ENCODE measurements at regions not wholly inside any gene's neighbourhood (a gene's known extent, or its start where the extent isn't known, plus 50 kb on each side); places are given as distances from the start of the nearest gene placed in this dataset.

- Histone ChIP-seq H3K36me3 (ENCODE audit: low read depth, missing control alignments) (no peaks in the 10 kb centered on the region), H3K27me3 (no peaks in the 10 kb centered on the region), H3K4me1 (no peaks in the 10 kb centered on the region), H3K27ac (no peak overlapping the region), H3K4me3 (no peak overlapping the region), H3K9me3 (no peaks in the 10 kb centered on the region)
- 87 to 91% methylated on average over 5 of the region's 5 CpGs for WGBS, 2 donors
- no peak for DNase-seq
- intact Hi-C loops (cut with DNase I; ENCODE audit: low total_unique reads): no loop called here
- no peak for TF ChIP-seq POLR2A (IDR thresholded peaks at IDR 0.05)
- TF ChIP-seq CTCF (IDR thresholded peaks at IDR 0.05): no peak
These were observed 222.6 kb upstream of the SPRED2 start for GRCh38 chr2:65655000-65655399.

GRCh38 chr2:65654496-65654895, 222.1 kb upstream of the SPRED2 start:
- H3K36me3 ChIP-seq (ENCODE audit: low read depth, missing control alignments): no peaks in the 10 kb centered on the region
- H3K27me3 ChIP-seq: no peaks in the 10 kb centered on the region
- H3K4me3 ChIP-seq: no peak overlapping the region
- intact Hi-C loops (cut with DNase I; ENCODE audit: low total_unique reads): no loop called here
- no peak overlapping the region for H3K27ac ChIP-seq
- 83 to 87% methylated on average over 3 of the region's 3 CpGs for WGBS, 2 donors
- DNase-seq: no peak
- H3K9me3 ChIP-seq: no peaks in the 10 kb centered on the region
- H3K4me1 ChIP-seq: no peaks in the 10 kb centered on the region
- no peak for TF ChIP-seq POLR2A (IDR thresholded peaks at IDR 0.05)
- no peak for TF ChIP-seq CTCF (IDR thresholded peaks at IDR 0.05)

- WGBS, 2 donors: 67 to 71% methylated on average over 1 of the region's 1 CpG
- Histone ChIP-seq H3K4me1 (no peaks in the 10 kb centered on the region), H3K9me3 (no peaks in the 10 kb centered on the region), H3K36me3 (ENCODE audit: low read depth, missing control alignments) (no peaks in the 10 kb centered on the region), H3K4me3 (no peak overlapping the region), H3K27me3 (no peaks in the 10 kb centered on the region), H3K27ac (no peak overlapping the region)
- no peak for DNase-seq
- intact Hi-C loops (cut with DNase I; ENCODE audit: low total_unique reads): no loop called here
- TF ChIP-seq CTCF (IDR thresholded peaks at IDR 0.05): no peak
- no peak for TF ChIP-seq POLR2A (IDR thresholded peaks at IDR 0.05)
These were observed 219.7 kb upstream of the SPRED2 start for GRCh38 chr2:65652066-65652465.

GRCh38 chr2:65649811-65650589, 217.6 kb upstream of the SPRED2 start:
- no peak for TF ChIP-seq CTCF (IDR thresholded peaks at IDR 0.05)
- TF ChIP-seq POLR2A (IDR thresholded peaks at IDR 0.05): no peak
- intact Hi-C loops (cut with DNase I; ENCODE audit: low total_unique reads): no loop called here
- WGBS, 2 donors: 91% methylated on average over 5 of the region's 5 CpGs
- no peaks in the 10 kb centered on the region for H3K36me3 ChIP-seq (ENCODE audit: low read depth, missing control alignments)
- H3K9me3 ChIP-seq: no peaks in the 10 kb centered on the region
- H3K4me3 ChIP-seq: no peak overlapping the region
- DNase-seq: no peak
- no peaks in the 10 kb centered on the region for H3K27me3 ChIP-seq
- no peak overlapping the region for H3K27ac ChIP-seq
- H3K4me1 ChIP-seq: no peaks in the 10 kb centered on the region

- intact Hi-C loops (cut with DNase I; ENCODE audit: low total_unique reads): no loop called here
- no peak overlapping the region for H3K4me3 ChIP-seq
- no peak overlapping the region for H3K27ac ChIP-seq
- DNase-seq: no peak
- no peaks in the 10 kb centered on the region for H3K9me3 ChIP-seq
- TF ChIP-seq CTCF (IDR thresholded peaks at IDR 0.05) (no peak), POLR2A (IDR thresholded peaks at IDR 0.05) (no peak)
- no peaks in the 10 kb centered on the region for H3K4me1 ChIP-seq
- WGBS, 2 donors: 100% methylated on average over 1 of the region's 1 CpG
- H3K27me3 ChIP-seq: no peaks in the 10 kb centered on the region
- no peaks in the 10 kb centered on the region for H3K36me3 ChIP-seq (ENCODE audit: low read depth, missing control alignments)
These were observed 214.9 kb upstream of the SPRED2 start for GRCh38 chr2:65647249-65647842.
